Endometrium (tissue), 2 donors: ENCODE measurements at regions not wholly inside any gene's neighbourhood (a gene's known extent, or its start where the extent isn't known, plus 50 kb on each side); places are given as distances from the start of the nearest gene placed in this dataset.

Source experiments
- FAIRE-seq: peaks from 2 replicates; lab custom pipeline; 2012; peaks lifted over from hg19 to GRCh38; lab: Jason Lieb, UNC
- donor health status: control.
- donor health status: control.

- peak; percentile 99 for FAIRE-seq
Observed at GRCh38 chr3:6099458-6100075, 761.3 kb upstream of the GRM7 start.

DNA sequence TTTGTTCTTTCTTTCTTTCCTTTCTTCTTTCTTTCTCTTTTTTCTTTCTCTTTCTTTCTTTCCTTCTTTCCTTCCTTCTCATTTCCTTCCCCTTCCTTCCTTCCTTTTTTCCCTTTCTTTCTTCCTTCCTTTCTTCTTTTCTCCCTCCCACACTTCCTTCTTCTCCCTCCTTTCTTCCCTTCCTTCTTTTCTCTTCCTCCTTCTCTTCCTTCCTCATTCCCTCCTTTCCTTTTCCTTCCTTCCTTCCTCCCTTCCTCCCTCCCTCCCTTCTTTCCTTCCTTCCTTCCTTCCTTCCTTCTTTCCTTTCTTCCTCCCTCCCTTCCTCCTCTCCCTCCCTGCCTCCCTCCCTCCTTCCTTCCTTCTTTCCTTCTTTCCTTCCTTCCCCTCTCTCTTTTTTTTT lies 755.7 kb upstream of the GRM7 start:
- FAIRE-seq: no peak

DNA sequence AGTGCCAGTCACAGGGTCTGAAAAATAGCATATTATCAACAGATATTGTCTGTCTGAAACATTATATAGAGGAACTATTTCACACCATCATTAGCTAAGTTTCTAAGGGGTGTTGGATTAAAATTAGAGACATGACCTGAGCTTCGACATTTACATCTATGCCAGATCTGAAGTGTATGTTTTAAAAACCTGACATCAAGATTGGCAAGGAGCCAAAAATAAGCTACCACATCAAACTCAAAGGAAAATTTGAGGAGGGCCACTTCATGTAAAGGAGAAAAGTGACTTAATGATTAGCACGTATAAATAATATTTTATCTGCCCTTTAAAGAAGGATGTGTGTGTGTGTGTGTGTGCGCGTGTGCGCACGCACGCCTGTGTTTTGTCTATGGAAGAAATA lies 752.0 kb upstream of the GRM7 start:
- FAIRE-seq: no peak

GRCh38 chr3:6110451-6110850 lies 750.5 kb upstream of the GRM7 start:
- no peak for FAIRE-seq

GRCh38 chr3:6112546-6112945 lies 748.4 kb upstream of the GRM7 start:
- FAIRE-seq: no peak

DNA sequence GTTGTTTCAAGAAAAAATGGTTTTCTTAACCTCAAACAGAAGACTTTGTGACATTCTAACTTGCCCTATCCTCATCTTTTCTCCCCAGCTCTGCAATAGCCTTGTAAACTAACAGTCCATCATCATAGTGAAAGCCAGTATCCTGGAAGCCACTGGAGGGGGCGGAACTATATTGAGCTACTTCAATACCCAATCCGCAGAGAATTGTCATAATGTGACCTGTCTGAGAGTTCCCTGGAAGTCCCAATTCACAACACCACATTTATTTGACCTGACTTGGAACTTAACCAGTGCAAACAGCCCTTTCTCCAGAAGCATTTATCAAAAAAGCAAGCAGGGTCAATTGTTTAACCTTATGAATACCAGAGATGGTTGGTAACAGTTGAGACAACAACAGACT lies 747.6 kb upstream of the GRM7 start:
- FAIRE-seq: no peak

GRCh38 chr3:6119367-6119766 lies 741.5 kb upstream of the GRM7 start:
- no peak for FAIRE-seq

DNA sequence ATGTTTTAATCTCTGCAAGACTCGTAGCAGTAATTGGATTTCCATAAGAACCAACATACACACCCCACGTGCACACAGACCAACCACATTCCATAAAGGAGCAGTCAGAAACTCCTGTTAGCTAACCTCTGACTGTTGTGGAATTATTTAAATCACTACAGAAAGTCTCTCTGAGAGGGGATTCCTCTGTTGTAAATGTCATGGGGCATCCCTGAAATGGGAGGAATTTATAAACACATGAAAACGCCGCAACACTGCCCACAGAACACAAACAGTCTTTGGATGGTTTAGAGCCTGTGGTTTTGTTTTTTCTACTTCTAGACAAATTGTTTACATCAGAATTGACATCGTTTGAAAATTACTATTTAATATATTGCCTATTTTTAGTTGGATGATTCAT lies 740.1 kb upstream of the GRM7 start:
- FAIRE-seq: no peak

GRCh38 chr3:6124875-6125274 lies 736.0 kb upstream of the GRM7 start:
- no peak for FAIRE-seq

GRCh38 chr3:6125520-6125919 lies 735.4 kb upstream of the GRM7 start:
- no peak for FAIRE-seq

DNA sequence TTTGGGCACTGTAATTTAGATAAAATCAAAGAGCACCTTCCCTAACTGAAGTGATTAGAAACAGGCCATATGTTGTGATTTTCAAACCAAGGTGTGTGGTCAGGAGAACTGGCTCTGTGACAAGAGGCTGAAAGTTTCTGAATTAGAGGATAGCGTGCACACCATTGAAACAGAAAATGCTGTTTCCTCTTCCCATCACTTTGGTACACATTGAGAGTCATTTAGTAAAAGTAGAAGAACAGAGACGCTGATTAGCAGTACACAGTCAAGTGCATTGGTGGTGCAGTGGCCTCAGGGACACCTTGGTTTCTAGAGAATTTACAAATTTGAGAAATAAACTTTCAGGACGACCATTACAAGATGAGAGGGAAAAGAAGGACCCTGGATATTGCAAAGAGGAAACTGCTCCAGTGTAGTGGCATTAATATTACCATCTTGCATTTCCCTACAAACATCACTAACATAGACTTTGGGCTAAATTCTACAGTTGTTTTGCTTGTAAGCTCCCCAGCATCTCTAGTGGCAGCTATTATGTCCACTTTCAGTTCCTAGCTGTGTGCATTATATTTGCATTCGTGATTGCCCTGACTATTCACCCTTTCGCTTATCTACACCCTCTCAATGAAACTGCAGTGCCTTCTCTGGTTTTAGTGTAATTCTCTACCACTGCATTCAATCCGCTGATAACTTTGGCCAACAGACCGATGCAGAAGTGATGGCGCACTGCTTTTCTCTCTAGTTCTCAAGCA lies 728.1 kb upstream of the GRM7 start:
- FAIRE-seq: no peak

DNA sequence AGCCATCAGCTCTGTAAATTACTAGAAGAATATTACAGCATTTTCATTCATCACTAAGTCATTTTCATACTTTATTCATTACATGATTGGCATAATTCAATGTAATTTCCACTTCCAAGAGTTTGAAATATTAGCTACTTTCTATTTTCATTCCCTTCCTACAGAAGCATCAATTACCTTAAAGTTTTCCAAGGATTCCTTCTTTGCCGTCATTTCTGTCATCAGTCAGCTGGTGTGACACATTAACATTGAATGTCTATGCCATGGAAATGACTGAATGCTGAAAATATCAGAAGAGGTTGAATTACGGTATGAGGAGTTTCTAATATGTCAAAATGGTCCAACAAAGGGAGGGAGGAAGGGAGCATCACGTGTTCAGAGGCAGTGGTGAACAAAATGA lies 718.2 kb upstream of the GRM7 start:
- FAIRE-seq: no peak

DNA sequence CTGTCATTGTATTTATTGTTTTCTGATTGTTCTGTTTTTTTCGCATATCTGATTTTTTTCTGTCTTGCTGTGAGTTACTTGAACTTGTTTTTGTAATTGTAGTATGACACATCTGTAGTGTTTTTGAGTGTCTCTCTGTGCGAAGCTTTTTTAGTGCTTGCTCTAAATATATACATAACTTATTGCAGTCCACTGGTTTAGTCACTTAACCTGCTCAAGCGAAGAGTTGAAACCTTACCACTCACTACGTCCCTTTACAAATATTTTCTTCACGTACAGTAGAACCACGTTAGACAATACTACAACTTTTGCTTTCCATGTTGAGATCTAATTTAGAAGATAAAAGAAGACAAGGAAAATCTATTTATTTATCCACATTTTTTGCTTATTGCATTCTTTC lies 713.0 kb upstream of the GRM7 start:
- FAIRE-seq: no peak

DNA sequence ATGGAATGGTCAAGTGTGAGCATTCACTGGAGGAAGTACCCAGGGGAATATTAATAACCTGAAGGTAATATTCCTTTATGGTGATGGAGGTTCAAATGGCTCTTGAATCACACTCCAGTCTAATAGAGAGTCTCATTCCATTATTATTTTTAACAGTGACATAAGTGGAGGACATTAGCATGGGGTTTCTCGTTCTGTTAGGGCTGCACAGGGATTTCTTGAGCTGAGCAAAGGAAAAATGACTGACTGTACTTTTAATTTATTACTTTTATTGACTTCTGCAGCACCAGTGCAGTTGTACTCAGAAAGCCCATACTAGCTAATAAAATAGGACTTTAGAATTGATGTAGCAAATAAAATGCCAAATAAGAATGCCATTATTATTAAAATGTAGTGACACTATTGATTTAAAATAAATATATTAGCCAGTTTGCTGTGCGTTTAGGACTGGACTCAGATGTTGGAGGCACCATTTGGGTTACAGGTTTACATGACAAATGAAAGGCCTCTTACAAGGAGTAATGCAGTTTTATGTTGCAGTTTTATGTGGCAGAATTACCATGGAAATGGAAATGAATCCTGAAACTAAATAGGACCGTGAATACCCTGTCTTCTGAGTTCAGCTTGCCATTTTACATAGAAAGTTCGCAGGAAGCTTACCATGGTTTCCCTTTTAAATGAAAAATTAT lies 705.1 kb upstream of the GRM7 start:
- FAIRE-seq: no peak

- no peak for FAIRE-seq
Observed at GRCh38 chr3:6165951-6166350, 695.0 kb upstream of the GRM7 start.

DNA sequence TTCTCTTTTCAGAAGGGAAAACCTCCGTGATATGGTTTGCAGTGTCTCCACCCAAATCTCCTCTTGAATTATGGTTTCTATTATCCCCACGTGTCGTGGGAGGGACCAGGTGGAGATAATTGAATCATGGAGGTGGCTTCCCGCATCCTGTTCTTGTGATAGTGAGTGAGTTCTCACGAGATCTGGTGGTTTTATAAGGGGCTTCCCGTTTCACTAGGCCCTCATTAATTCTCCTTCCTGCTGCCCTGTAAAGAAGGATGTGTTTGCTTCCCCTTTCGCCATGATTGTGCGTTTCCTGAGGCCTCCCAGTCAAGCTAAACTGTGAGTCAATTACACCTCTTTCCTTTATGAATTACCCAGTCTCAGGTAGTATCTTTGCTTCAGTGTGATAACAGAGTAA lies 692.7 kb upstream of the GRM7 start:
- FAIRE-seq: no peak

DNA sequence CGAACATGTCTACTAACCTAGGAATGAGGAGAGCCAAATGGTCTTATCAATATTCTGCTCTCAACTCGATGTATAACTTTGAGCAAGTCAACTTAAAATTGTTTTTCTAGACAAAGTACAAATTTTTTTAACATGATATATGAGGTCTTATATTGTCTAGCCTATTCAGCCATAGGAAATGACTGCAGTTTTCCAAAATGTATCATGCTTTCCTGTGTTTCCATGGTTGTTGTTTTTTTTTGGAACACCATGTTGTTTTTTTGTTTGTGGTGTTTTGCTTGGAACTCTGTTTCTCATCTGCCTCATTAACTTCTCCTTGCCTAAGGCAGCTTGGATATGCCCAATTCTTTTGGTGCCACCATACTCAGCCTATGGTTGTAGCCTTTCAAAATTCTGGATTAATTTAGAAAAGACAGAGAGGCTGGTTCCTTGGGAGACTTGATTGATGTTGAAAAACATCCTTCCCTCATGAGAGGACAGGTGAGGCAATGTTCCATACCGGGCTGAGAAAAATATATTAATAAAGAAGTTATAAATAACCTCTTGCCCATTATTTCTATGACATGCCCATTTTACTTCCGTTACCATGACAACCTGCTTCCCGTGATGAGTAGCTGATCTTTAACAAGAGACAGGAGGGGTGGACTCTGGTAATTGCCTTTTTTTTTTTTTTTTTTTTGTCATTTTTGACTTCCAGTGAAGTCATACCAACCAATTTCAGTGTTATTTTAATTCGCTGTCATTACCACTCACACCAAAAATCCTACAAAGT lies 687.9 kb upstream of the GRM7 start:
- FAIRE-seq: no peak

- no peak for FAIRE-seq
Observed at GRCh38 chr3:6177417-6177816, 683.5 kb upstream of the GRM7 start.

- FAIRE-seq: no peak
Observed at GRCh38 chr3:6179761-6180160, 681.2 kb upstream of the GRM7 start.

DNA sequence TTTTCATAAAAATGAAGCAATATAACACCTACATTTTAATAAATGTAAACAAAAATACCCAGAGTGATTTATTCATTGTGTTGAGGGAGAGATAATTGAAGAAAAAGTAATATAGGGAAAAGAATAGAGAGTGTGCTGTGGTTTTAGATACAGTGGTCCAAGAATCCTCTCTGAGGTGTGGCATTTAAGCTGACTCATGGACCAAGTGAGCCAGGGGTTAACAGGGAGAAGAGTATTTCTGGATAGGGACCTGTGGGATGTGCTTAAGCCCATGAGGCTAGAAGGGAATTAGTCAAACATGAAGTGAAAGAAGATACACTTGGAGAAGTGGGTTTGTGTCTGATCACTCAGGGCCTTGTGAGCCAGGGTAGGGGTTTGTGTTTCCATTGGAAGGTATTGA lies 680.7 kb upstream of the GRM7 start:
- FAIRE-seq: no peak

DNA sequence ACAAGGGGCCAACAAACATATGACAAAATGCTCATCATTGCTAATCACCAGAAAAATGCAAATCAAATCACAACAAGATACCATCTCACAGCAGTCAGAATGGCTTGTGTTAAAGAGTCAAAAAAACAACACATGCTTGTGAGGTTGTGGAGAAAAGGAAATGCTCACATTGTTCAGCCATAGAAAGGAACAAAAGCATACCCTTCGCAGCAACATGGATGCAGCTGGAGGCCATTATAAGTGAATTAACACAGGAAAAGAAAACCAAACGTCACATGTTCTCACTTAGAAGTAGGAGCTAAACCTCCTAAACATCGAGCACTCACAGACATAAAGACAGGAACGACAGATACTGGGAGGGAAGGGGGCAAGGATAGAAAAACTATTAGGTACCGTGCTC lies 678.4 kb upstream of the GRM7 start:
- no peak for FAIRE-seq

DNA sequence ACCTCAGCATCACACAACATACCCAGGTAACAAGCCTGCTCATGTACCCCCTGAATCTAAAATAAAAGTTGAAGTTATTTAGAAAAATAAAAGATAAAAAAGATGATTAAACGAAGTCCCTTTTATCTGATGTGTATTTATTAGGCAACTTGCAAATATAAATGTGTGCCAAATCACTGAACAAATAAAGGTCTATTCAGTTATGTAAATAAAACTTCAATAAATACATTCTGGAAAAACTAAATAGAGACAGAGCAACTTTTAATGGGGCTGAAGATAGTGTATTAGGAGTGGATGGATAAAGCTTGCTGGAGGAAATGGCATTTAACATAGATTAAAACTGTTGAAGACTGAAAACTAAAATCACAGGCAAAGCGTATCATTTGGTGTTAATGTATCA lies 678.0 kb upstream of the GRM7 start:
- no peak for FAIRE-seq

- FAIRE-seq: no peak
Observed at GRCh38 chr3:6189384-6189783, 671.5 kb upstream of the GRM7 start.
